NCI-H2196 (cell line): ENCODE measurements at regions not wholly inside any gene's neighbourhood (a gene's known extent, or its start where the extent isn't known, plus 50 kb on each side); places are given as distances from the start of the nearest gene placed in this dataset.
"Not testable (repeated sequence)": the region's sequence is repeated elsewhere in the genome, so short reads cannot be mapped to it uniquely, and the experiment has no call there.

Experiments used
- DNase-seq: peaks from one replicate; lab custom pipeline; 2025; ENCODE audit not compliant: unreplicated experiment; lab: John Stamatoyannopoulos, UW

DNA sequence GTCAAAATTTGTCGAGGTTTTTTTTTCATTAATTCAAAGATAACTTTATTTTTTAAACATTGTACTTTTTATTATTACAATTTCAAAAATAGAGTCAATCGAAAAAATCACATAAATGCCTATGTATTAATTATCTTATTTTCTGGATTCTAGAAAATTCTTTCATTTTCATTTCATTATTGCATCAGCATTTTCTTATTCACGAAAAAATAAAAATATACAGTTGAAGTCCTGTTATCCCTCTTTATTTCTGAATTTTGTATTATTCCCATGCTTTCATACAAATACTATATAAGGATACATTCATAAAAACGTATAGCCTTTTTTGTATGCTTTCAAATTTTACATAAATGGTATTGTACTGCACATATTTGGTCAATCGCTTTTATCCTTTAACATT, 681.0 kb upstream of the USP24 start:
- no peak for DNase-seq

DNA sequence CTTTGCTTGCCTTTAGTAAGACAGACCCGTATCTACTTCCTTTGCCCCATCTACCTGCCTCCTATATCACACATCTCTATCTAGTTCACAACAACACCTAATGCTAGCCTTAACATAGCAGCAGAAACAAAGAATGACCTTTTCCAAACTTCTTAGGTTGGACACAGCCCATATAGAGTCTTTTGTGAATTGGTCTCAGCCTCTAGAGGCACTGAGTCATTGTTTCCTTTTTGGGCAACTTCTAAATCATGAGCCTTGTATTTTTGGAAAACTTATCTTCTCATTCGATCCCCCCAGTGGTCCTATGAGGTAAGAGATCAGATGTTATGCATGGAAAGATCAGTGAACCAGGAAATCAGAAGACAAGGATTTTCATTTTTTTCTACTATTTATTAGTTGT, 679.4 kb upstream of the USP24 start:
- no peak for DNase-seq

DNA sequence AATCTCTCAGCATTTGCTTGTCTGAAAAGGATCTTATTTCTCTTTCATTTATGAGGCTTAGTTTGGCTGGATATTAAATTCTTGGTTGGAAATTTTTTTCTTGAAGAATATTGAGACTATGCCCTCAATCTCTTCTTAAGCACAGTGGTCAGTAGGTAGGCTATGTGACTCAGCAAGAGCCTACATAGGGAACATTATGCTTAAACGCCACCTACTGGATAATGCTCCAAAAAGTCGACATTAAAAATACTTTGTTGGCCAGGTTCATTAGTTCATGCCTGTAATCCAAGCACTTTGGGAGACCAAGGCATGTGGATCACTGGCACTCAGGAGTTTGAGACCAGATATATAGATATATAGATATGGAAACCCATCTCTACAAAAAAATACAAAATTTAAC, 678.0 kb upstream of the USP24 start:
- DNase-seq = no peak

DNA sequence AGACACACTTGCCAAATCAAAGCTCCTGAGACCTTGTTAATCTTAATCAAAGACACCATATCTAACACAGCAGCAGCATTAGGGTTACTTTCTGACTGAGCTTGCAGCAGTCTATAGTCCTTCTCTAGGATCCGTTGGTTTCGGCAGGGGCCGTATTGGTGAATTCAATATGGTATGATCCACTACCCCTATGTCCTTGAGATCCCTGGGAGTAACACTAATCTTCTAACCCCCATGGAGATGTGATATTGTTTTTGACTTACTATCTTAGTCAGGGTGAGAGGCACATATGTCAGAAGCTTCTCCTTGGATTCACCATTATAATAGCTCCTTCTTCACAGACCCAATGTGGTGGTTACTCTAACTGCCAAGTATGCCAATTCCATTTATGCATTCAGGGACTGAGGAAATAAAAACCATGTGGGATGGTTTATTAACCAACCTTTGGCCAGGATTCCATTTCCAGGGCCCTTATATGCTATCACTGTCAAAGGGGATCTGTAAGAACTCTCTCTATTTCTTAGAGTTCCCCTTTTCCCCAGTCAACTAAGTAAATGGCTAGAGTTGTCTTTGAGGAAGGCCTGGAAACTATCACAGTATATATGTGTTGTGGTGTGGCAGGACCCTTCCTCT, 673.6 kb upstream of the USP24 start:
- no peak for DNase-seq

DNA sequence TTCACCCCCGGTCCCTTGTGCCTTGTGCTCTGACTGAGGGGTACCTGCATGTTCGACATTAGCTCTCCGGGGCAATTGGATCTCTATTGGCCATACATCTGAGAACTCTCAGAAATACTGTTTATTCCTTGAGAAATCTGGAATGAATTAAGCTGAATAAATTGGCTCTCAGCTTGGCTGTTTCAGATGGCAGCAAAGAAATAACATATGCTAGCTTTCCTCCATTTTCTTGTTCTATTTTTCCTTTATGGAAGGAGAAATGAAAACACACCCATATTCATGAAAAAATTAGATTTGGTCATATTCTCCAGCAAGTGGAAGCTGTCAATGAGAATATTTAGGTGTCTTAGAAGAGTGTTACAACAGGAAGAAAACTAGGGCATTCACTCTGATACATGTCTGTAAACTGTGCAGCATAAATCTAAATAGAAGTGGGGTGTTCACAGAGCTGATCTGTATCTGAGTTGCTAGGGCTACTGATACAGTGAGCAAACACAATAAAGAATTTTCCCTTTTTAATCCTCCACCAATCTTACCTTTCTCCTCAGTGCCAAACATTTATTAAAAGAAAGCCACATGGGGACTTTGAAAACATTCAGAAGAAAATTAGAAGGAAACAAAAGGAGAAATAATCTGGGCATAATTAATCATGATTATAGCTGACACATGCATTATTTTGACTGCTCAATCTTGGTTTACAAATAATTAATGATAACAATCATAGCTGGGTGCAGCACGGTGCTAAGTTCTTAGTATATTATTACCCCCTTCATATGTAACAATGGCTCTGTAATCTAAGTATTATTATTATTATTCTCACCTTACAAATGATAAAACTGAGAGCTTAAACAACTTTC, 671.9 kb upstream of the USP24 start:
- DNase-seq = no peak

DNA sequence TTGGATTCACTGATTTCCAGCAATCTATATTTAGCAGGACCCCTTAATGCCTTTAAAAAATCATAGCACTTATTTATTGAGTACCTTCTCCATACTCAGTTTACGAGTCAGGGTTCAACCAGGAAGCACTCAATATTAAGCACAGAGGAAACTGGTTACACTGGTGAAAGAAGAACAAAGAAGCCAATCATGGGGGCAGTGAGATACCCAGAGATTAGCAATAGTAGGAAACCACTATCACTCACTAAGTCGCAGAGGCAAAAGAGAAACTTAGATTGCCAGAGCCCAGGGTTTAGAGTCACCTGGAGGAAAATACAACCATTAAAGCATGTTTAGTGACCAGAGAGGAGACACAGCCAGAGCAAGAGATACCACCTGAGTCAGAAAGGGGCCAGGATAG, 670.5 kb upstream of the USP24 start:
- no peak for DNase-seq

DNA sequence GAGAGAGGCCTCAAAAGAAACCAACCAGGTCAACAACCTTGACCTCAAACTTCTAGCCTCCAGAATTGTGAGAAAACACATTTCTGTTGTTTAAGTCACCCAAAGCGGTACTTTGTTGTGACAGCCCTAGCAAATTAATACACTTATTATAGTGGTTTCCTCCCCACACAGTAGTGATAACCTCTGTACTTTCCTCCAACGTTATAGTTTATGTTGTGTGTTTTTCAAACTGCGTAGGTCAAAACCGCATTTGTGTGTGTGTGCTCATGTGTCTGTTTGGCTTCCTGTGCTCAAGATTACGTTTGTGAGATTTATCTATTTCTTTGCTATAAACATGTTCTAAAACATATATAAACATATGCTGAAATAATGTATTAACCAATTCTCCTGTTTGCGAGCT, 667.8 kb upstream of the USP24 start:
- no peak for DNase-seq

DNA sequence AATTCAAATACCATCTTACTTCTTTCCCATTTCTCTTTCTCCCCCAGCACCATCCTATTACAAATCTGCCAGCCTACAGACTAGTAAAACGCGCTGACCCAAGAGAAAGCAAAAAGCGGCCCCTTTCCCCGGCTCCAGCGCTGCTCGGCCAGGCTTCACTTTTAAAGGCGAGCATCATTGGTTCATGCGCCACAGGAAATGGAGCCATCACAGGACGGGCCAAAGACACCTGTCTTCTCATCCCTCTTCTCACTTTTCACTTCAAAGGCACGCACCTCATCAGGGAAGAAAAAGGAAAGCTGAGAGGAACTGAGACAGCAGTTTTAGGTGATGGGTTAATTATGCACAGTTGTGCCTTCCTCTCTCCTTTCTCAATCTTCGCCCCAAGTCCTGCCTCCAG, 664.2 kb upstream of the USP24 start:
- no peak for DNase-seq

DNA sequence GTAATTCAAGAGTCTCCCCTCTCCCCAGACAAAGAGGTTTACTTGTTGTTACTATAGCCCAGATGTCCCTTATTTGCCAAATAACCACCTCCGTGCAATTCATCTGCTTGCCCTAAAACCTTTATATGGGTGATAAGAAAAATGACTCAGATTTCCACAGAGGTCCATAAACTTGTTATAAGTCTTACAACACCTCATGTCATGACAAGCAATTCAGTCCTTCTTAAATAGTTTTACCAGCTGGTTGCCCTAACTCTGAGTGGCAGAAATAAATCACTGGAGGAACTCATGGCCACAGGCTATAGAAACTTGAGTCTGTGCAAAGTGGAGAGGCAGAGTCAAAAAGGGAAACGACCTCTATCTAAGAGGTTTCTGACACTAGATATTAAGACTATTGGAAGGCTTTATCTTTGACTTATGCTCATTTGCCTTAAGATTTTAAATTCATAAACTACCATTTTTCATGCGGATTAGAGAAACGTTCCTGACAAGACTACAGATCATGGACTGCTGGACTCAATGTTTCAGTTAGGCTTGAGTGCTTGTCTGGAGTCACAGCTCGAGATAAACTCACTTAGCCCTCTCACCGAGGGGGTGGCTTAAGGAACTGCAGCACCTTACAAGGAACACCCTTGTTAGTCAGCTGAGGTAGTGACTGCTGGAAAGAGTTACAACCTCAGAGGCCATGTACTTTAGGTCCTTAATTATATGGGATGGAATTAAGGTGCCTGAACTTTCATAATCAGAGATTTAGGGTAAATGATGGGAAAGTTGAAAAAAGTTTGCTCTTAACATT, 662.5 kb upstream of the USP24 start:
- no peak for DNase-seq

DNA sequence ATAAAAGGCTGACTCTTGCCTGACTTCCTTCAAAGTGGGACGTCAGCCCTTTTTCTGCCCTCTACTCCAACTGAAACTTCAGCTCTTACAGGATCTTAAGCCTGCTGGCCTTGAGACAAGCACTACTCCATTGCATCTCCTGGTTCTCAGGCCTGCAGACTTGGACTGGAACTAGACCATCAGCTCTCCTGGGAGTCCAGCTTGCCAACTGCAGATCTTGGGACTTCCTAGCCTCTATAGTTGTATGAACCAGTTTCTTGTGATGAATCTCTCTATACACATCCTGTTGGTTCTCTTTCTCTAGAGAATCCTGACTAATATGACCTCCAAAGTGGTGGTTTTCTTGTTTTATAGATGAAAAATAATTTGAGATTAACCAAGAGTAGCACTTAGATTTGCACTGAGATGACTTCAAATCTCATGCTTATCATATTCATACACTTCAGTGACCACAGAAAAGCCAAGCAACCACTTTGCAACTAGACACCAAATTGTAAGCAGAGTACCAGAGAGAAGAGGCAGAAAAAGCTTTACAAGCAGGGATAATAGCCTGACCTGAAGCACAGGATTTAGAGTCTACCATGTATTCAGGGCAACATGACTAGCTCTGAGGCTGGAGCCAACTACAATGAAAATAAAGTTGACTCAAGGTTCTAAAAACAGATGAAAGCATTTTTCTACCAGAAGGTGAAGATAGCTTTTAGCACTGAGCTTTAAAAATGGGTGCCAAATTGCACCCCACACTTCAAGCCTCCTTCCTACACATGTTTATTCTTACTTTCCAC, 661.3 kb upstream of the USP24 start:
- no peak for DNase-seq

DNA sequence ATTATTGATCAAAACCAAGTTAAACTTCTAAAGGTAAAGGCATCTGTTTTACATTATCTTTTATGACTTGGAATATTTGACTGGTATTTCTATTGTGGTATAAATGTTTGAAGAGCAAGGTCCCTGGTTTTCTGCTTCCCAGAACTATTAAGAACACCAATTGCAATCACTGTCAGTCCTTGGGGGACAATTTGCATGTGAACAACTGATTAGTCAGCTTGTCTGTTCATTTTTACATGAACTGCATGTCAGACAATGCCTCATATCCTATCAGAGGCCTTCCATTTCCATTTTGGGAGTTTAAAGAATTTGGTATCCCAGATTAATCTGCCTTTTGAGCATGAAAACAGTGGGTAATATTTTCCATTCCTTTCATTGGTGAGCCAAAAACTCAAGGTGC, 654.9 kb upstream of the USP24 start:
- DNase-seq = no peak

DNA sequence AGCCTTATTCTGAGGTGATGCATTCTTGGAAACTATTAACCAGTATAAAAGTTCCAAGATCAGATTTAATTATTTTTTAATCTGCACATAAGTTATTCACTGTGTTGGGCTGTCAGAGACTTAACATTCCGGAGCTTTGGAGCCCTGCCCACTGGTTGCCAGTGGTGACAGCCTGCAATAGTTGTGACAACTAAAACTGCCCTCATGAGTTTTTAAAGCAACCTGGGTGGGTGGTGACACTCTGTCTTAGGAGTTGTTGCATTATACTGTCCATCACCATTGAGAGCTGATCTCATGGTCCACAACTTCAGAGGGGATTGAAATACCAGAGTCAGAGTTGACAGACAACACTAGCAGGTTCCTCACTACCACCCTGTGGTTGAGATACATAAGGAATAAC, 653.9 kb upstream of the USP24 start:
- DNase-seq = peak; percentile 68

DNA sequence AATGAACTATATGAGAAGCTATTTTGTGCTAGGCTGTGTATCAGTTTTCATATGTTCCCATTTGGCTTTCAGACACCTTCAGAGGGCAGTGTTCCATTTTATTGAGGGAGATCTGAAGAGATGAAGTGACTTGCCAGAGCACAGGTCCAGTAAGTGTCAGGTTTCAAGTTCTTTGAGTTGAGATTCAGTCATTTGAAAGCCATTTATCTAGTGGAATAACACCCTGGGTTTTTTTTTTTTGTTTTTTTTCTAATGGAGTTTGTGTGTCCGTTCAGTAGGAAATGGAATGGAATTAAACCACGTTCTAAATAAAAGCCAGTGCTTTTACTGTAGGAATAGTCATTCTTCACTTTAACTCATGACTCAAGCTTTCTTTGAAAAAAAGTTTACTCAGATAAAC, 652.9 kb upstream of the USP24 start:
- peak; percentile 68 for DNase-seq

DNA sequence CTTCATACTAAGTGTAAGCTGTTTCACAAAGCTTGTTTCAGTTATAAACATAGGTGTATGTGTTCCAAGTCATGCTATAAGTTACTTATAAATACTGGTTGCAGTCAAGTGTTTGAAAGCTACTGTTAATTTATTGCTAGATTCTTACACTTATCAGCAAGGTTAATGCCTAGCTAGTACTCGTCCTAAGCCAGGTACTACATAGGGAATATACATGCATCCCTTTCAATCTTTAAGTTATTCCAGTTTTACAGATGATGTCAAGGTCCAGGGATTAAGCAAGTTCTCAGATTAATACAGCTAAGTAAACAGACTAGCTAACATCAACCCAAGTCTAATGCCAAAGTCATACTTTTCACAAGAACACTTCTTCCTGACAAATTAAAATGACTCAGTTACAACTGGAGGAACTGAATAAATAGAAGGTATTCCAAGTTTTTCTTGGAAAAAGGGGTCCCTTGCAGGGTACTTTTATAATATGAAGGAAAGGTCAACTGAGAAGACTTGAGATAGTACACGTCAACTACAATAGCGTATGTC, 652.2 kb upstream of the USP24 start:
- DNase-seq = no peak

DNA sequence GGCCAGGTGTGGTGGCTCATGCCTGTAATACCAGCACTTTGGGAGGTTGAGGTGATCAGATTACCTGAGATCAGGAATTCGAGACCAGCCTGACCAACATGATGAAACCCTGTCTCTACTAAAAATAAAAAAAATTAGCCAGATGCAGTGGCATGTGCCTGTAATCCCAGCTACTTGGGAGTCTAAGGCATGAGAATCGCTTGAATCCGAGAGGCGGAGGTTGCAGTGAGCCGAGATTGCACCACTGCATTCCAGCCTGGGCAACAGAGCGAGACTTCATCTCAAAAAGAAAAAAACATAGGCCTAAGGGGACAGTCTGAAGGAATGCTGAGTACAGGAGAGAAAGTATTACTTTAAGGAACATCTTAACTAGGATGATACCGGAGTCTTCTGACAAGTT, 650.6 kb upstream of the USP24 start:
- not testable (repeated sequence) for DNase-seq

DNA sequence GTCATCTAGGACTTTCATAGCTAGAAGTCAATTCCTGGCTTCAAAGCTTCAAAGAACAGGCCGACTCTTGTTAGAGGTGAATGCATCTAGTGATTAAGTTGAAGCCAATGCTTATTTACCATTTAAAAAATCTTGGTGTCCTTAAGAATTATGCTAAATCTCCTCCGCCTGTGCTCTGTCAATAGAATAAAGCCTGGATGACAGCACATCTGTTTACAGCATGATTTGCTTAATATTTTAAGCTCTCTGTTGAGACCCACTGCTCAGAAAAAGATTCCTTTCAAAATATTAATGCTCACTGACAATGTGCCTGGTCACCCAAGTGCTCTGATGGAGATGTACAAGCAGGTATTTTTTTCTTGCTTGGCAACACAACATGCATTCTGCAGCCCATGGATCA, 649.1 kb upstream of the USP24 start:
- DNase-seq = no peak

DNA sequence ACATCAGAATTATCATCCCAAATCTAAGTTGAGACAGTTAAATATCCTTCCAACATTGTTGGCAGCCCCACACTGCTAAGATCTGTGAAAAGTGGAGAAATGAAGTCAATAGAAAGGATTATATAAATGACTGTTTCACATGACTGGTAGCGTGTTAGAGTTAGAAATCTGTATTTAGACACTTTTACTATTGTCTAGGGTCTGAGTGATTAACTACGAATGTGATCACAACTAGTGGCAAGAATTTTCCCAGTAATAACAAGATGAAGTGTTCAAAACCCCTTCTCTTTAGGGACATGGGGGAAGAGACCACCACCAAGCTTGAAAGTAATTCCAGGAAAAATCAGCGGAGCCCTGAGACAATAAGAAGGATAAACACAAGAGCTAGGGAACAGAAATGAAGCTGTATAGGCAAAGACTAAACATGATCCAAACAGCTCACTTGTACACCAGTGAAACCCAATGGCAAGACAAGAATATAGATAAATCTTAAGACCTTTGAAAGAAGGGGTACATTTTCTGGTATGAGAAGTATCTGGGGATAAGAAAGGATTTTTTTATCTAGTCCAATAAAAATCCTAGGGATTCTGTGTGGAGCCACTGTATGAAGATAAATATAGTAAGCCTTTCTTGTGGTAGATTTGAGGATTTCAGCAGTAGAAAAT, 646.6 kb upstream of the USP24 start:
- DNase-seq = no peak

DNA sequence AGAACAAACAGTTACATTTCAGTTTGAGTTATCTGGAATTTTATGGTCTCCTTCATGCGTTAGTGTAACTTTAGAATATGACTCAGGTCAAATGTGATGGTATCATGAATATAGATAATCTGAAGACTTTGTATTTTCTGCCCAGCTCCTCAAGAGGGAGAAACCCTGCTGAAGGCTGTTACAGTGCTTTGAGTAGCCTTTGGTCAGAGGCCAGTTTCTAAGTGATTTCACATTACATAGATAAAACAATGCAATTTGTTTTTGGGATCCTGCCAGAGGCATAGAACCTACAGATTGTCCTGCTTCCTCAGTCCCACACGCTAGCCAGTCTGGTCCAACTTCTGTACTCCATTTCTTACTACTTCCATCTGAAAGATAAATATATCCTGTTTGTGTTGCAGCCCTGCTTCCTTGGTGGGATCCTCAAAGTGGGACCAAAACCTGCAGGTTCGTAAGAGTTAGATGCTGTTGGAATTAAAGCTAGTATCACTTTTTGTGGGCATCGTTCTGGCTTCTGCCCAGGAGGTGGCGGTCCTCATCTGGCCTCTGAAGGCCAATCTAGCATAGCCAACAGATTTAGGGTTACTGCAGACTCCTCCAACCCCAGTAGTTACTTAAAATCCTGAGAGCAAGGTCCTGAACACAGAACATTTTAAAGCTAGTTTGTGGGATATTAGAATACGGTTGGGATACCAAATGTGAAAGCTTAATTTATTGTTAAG, 645.8 kb upstream of the USP24 start:
- no peak for DNase-seq

DNA sequence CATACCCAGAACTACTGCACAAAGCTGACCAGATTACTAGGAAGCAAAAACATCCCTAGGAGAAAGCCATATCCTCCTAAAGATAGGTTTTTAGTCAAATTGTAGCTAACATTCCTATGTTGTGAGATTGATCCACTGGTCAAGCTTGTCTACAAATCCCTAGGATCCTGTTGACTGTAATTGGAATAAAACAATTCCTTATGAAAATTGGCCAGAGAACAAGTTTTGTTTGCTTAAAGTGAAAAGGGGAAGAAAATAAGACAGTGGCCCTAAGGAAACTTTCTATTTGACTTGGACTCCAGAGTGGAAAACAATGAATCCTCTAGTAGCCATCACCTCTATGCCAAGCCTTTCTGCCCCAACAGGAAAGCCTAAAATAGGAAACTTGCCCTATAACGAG, 645.2 kb upstream of the USP24 start:
- DNase-seq = no peak

DNA sequence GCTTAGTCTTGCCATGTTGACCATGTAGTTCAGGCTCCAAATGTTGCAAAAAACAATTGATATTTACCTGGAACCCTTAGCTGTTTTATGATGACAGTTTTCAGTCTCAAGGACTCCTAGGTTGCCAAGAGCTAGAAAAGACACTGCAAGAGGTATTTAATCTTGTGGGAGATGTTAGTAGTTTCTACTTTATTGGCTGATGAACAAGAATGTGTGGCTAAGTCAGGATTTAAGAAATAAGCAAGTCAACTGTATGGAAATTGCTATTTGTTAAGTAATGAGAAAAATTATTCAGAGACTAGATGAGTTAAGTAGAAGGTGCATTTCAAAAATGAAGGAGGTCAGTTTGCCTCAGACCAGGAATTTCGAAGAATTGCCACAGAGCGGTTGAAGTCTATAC, 639.7 kb upstream of the USP24 start:
- no peak for DNase-seq
